Breast epithelium (tissue), 3 donors: ENCODE measurements at regions not wholly inside any gene's neighbourhood (a gene's known extent, or its start where the extent isn't known, plus 50 kb on each side); places are given as distances from the start of the nearest gene placed in this dataset.

Experiments
- CTCF ChIP-seq, 3 donors: fragments of 450-650 bp; IDR thresholded peaks; one replicate each; pipeline ENCODE4 v1.5.1; 2016 to 2017; ENCODE audit warnings: antibody characterized with exemption in 3 of 3, mild to moderate bottlenecking in 3 of 3, moderate library complexity in 3 of 3
- POLR2AphosphoS5 ChIP-seq, 3 donors: sonication (generic); formaldehyde crosslinking; IDR thresholded peaks; one replicate each; pipeline ENCODE4 v1.6.1; 2017; ENCODE audit warnings: antibody characterized with exemption in 3 of 3

DNA sequence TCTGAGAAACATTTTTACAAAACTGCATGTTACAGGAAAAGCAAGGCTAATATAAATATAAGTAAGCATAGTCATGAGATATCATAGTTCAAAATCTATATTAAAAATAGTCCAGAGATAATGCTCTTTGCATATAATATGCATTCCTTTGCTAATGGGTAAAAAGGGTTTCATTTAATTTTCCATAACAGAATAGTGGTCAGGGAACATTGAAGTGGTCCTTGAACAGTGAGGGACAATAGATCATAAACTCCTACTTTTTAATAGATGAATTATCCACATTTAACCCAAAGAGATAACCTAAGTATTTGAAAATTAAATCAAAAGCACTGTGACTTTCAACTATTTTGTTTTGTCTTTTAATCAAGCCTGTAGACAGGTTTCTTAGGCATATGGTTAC lies 243.1 kb upstream of the ADGRB3 start:
- TF ChIP-seq CTCF (IDR thresholded peaks at IDR 0.05) = no peak
- TF ChIP-seq POLR2AphosphoS5 (IDR thresholded peaks at IDR 0.05) = no peak
